H1 (cell line): ENCODE measurements at regions not wholly inside any gene's neighbourhood (a gene's known extent, or its start where the extent isn't known, plus 50 kb on each side); places are given as distances from the start of the nearest gene placed in this dataset.

Experiments
- CHD7 ChIP-seq: fragments of 300-600 bp; sonication (generic); IDR thresholded peaks from 2 replicates; pipeline ENCODE4 v1.7.1; 2012; ENCODE audit warnings: low read length, moderate library complexity, mild to moderate bottlenecking, inconsistent platforms; ENCODE audit not compliant: insufficient replicate concordance
- KDM1A ChIP-seq: fragments of 200-600, 300-600 bp; sonication (generic); IDR thresholded peaks from 2 replicates; pipeline ENCODE4 v1.7.1; 2016; ENCODE audit warnings: mild to moderate bottlenecking, low read length, borderline replicate concordance
- POU5F1 ChIP-seq: IDR thresholded peaks from 2 replicates; pipeline ENCODE4 v1.6.1; 2011; ENCODE audit warnings: low read depth, mild to moderate bottlenecking, low read length, moderate library complexity
- RNF2 ChIP-seq: fragments of 200-900, 300-1000 bp; sonication (generic); IDR thresholded peaks from 2 replicates; pipeline ENCODE4 v1.7.1; 2016; ENCODE audit warnings: borderline replicate concordance, low read depth, mild to moderate bottlenecking, antibody characterized with exemption, low read length; ENCODE audit not compliant: poor library complexity, severe bottlenecking; ENCODE audit errors: missing control alignments

GRCh38 chr3:161731968-161732367, 235.4 kb downstream of the OTOL1 start (continued):
- TF ChIP-seq CHD7 (no peak), KDM1A (no peak), POU5F1 (no peak), RNF2 (no peak)
